SKM-1 (cell line): ENCODE measurements at regions not wholly inside any gene's neighbourhood (a gene's known extent, or its start where the extent isn't known, plus 50 kb on each side); places are given as distances from the start of the nearest gene placed in this dataset.
"Not testable (repeated sequence)": the region's sequence is repeated elsewhere in the genome, so short reads cannot be mapped to it uniquely, and the experiment has no call there.

Experiments used
- DNase-seq: peaks from one replicate; lab custom pipeline; 2025; ENCODE audit not compliant: unreplicated experiment; lab: John Stamatoyannopoulos, UW

DNA sequence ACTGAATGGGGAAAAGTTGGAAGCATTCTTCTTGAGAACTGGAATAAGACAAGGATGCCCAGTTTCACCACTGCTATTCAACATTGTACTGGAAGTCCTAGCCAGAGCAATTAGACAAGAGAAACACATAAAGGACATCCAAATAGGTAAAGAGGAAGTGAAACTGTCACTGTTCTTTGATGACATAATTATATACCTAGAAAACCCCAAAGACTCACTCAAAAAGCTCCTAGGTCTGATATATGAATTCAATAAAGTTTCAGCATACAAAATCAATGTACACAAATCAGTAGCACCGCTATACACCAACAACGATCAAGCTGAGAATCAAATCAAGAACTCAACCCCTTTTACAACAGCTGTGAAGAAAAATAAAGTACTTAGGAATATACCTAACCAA, 157.3 kb upstream of the DDHD1 start:
- no peak for DNase-seq

DNA sequence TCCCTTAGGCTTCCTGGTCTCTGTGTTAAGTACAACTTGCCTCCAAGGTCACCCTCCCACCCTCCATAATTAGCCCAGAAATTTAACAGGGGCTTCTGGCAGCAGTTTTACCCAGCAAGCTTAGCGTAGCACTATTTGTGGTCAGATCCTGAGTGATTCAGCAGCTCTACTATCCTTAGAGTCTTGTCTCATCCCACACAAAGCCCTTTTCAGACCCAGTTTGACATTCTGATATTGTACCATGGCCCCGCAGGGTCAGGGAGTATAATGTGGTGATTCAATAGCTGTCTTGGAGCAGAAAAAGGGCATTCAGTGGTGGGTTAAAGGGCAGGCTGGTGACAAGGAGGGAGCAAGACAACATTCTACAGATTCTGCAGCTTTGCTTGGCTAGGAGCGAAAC, 153.8 kb upstream of the DDHD1 start:
- no peak for DNase-seq

DNA sequence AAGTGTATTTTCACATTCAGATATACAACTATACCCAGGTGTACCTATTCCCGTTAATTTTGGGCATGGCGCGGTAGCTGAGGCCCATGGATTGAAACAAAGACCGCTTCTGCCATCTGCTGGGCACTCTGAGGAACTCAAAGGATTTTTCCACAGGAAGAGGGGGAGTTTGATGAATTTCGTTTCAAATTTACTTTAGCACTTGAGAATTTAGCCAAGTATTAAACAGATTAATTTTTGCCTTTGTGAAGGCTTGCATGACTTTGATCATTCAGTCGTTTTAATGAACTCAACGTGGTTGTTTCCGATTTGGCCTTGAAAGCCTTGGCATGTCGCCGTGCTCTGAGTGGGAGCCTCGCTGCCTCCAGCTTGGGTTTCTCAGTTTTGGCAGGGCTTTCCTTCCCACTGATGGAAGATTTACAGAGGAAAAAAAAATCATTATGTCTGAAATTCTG, 153.2 kb upstream of the DDHD1 start:
- peak; percentile 4 for DNase-seq

DNA sequence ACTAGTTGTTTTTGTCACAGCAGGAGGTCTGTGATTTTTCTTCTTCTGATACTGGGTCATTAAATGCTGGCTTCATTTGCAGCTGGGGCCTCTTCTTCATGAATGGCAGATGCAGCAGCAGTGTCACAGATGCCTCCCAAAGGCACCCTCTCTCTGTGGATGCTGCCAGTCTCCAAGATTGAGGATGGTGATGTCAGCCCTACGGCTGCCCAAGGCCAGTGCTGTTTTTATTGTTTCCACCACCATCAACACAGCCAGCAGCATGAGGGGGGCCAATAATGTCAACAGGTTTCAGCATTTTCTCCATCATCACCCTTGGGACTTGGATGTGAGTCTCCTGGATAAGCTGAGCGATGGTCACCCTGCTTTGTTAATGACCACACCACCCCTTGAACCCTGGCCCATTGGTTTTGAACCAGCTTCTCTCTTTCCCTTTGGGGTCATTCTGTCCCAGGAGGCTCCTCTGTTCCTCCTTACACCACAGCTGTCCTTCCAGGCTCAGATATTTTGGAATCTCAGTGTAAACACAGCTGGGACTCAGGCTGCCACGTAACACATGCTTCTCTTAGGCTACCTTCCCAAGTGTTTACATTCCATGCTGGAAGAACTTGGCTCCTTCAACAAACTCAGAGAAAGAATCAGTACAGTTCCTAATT, 151.7 kb upstream of the DDHD1 start:
- DNase-seq: no peak

DNA sequence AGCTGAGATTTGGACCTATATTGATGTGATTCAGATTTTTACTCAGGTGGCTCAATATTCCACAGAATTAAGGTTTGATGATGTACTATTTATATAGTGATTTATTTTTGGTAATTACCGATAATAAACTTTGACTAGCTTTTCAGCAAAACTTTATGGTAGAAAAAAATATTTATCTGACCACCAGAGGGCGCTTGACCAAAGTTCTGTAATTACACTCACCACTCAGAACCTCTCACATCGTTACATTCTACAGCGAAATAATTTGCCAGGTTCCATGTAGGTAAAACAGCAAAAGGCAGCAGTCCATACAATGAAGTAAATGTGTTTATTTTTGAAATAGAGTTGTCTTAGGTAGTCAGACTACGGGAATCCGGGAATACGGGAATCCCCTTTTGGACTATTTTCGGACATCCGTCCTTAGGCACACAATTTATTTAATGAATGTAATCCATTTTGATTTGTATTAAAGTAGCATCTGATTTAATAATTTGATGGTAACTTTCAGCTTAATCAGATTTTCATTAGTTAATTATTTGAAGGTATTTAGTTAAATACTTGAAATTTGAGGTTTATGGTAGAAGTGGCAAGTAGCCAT, 143.0 kb upstream of the DDHD1 start:
- DNase-seq: no peak

DNA sequence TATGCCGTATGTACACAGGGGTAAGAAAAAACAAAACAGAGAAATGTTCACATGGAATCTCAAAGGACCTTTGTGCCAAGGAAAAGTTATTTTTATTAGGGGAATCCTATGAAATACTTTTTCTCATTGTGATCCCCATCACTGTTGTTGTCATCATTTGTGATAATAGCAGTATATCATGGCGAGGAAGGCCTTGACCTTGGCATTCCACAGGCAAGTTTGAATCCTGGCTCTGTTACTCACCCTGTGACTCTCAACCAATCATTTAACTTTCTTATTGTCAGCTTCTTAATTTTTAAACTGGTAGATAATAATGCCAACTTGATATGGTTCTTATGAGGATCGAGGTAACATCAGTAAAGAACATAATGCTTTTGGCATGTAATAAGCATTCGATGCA, 142.2 kb upstream of the DDHD1 start:
- no peak for DNase-seq

DNA sequence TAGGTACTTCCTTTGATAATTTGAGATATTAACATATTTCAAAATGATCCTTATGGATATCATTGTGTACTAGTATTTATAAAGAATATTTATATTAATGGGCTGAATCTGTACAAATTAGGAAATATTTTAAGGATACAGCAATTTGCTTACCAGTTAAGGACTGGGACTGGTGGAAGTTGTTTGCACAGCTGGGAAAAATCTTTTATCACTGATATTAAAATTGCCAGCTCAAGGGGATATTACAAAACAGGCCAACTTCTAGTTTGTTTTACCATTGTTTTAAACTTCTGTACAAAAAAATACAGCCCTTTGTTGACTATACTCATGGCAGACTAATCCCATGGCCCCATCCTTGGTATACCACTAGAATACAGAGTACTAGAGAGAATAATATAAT, 133.2 kb upstream of the DDHD1 start:
- no peak for DNase-seq

DNA sequence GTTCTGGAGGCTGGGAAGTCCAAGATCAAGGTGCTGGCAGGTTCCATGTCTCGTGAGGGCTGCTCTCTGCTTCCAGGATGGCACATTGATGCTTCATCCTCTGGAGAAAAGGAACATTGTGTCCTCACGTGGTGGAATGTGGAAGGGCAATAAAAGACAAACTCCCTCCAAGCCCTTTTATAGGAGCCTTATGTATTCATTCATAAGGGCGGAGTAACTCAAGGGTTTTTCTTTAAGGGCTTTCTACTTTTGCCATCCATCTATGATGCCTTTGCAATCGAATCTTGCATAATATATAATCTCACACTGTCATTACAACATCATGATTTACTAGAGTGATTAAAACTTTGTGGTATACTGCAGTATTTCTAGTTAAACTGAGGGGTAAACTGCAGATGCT, 132.7 kb upstream of the DDHD1 start:
- DNase-seq: no peak

DNA sequence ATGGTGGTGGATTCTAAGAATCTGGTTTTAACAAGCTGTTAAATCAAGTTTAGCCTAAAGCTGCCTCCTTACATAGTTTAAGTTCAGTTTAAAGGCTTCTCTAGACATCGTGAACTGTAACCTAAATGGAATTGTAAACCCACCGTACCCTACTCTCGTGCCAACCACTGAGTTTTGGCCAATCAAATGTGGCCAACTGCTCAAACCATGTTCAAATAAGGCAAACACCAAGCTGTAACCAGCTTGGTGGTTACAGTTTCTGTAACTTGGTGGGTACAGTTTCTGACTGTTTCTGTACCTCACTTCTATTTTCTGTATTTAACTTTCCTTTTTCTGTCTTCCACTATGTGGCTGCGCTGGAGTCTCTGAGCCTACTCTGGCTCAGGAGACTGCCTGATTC, 131.9 kb upstream of the DDHD1 start:
- no peak for DNase-seq

DNA sequence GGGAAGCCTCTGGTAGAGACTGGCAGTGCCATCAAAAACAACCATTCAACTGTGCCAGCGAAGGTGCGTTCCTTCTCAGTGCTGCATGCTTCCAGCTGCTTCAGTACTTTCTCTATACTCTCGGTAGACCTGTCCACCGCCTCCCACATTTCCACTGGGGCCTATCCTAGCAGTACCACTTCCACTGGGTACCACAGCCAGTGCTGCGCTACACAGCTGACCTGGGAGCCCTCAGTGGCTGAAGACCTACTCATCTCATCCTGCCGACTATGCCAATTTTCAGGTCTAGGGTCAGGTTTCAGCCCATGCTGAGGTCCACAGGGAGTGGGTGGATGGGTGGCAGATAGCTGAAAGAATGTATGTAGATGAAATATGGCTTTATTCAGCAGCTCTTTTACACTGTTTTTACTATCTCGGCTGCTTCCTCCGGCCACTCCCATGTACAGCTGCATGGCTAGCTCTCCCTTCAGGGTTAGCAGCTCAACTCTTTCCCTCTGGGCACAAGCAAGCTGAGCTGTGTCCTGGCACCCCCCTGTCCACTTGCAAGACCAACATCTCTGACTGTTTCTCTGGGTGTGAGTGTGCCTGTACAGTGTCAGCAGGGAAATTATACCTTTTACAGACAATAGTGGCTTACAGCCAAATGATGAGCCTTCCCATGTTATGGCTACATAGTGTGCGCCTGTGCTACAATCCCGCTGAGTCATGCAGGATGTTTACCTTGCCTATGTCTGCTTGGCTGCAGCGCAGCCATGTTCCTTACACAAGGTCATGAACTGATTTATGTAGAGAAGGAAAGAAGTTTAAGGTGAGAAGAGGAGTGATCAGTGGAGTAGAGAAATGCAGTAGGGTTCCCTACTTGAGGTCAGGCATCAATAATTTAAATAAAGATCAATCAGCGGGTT, 125.7 kb upstream of the DDHD1 start:
- no peak for DNase-seq

DNA sequence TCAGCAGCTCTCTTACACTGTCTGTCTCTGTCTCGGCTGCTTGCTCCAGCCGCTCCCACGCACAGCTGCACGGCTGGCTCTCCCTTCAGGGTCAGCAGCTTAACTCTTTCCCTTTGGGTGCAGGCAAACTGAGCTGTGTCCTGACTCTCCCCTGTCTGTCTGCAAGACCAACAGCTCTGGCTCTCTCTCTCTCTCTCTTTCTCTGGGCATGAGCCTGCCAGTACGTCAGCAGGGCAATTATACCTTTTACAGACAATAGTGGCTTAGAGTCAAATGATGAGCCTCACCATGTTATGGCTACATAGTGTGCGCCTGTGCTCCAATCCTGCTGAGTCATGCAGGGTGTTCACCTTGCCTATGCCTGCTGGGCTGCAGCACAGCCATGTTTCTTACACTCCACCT, 120.5 kb upstream of the DDHD1 start:
- no peak for DNase-seq

DNA sequence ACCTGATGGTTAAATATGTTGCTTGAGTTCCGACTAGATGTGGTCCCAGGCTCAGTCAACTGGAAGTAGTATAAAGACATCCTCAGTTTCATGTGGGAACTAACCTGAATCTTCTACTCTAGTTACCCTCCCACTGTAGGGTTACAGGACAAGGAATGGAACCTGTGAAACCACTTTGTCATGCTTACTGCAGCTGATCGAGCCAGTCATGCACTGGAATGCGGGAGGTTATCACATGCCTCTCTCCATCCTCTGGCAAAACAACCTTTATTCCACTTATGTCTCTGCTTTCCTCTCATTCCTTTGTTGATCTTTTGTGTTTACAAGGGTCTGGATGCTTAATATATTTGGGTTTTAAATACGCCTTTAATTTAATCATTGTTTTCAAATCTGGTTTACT, 111.9 kb upstream of the DDHD1 start:
- DNase-seq: no peak

DNA sequence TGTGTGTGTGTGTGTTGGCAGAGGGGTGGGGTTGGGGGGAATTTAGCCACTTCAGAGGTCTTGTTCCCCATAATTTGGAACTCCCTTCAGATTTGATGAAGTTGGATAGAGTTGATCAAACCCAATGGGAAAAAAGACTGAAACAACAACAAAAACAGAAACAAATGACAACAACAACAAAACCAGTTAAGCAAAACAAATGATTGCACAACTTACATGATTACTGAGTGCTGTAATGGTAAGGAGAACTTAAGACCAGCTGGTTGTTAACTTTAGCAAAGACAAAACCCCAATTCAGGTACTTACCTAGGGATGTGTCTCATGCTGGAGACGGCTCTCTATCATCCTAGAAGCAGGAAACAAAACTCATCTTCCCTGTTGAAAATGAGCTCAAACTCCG, 107.8 kb upstream of the DDHD1 start:
- no peak for DNase-seq

DNA sequence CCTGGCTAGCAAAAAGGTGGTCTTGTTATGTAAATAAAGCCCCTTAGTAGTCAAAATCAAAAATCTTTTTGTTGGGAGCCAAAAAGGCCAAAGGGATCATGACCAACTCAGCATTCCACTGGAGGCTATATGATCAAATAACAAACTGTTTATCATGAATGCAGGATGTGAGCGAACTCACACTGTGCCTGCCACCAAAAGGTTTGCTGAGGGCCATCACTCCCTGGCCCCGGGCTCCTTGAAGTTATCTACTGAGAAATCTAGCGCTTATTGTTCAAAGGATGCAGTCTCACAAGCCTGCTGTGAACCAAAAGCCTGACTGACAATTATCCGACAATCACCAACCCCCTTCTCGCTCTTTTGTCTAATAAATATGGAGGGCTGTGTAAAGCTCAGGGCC, 107.2 kb upstream of the DDHD1 start:
- no peak for DNase-seq

DNA sequence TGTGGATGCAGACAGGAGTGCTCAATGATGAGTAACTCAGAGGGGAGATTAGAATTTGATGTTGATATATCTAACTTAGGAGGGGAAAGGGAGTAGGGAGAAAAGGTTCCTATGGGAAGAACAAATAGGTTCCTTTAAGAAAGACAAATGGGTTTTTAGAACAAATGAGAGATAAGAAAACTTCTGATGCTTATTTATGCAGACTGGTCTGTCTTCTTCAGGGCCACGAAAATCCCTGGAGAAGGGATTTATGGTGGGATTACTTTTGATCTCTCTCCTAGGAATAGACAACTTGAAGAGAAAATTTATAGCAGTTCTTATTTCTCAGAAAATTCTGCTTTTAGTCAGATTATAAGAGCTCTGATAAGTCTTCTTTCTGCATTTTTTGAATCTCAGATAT, 99.0 kb upstream of the DDHD1 start:
- DNase-seq: no peak

DNA sequence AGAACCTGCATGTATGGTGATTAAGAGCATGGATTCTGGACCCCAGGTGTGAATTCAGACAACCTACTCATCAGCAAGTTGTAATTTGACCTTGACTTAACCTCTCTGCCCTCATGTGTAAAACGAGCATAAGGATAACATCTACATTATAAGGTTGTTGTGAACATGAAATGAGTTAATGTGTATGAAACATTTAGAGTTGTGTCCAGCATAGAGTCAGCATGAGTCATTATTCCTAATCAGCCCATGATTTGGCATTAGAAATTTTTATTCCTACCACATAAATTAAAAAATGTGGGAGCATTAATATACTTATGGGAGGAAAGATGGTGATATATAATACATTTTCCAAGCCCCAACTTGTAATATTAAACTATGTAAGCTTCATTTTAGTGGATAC, 95.9 kb upstream of the DDHD1 start:
- no peak for DNase-seq

DNA sequence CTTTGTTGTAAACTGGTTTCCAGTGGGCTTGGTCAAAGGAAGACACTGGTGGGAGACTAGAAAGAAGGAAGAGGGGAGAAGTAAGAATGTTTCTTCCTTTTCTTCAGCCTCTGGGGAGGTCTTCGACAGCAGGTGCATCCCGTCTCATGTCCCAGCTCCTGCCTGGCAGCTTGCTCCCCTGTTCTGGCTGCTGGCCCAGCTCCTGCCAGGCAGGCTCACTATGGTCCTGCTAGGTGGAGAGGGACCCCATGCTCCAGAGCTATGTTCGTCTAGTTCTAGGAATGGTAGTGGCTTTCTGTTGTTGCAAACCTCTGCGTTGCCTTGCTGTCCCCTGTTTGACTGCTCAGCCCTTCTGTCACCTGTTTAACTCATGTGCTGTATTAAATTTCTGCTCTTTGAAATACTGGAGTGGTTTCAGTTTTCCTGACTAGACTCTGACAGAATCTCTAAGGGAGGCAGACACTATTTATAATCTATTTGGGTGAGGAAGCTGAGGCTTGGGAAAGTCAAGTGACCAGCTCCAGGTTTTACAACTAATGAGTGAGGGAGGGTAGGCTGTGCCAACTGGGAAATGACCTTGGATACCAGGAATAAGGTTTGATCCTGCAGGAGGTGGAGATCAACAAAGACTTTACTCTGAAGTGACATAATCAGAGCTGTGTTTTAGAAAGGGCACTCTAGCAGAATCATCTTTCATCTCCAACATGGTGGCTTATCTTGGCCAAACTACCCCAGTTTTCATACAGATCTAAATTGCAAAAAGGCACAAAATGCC, 94.7 kb upstream of the DDHD1 start:
- DNase-seq: no peak

DNA sequence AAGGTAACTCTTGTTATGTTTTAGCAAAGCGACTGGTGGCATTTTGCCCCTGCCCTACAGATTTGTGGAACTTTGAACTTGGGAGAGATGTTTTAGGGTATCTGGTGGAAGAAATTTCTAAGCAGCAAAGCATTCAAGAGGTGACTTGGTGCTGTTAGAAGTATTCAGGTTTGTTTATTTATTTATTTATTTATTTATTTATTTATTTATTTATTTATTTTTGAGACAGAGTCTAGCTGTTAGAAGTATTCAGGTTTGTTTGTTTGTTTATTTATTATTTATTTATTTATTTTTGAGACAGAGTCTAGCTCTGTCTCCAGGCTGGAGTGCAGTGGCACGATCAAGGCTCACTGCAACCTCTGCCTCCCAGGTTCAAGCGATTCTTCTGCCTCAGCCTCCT, 89.8 kb upstream of the DDHD1 start:
- not testable (repeated sequence) for DNase-seq

DNA sequence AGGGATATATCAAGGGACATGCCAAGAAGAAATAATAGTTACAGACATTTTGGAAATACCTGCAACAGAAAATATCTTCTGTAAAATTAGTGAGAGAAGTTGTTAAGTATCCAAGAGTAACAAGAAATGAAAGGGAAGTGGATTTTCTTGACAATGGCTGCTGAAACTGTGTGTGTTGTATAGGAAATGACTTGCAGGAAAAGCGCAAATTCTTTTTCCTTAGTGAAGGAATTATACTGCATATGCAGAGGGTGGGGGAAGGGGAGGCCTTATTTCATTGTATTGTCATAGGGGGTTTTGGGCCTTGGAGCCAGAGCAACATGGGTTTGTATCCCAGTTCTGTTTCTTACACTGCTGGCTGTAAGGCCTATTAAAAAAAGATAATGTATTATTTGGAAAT, 84.4 kb upstream of the DDHD1 start:
- DNase-seq: no peak

DNA sequence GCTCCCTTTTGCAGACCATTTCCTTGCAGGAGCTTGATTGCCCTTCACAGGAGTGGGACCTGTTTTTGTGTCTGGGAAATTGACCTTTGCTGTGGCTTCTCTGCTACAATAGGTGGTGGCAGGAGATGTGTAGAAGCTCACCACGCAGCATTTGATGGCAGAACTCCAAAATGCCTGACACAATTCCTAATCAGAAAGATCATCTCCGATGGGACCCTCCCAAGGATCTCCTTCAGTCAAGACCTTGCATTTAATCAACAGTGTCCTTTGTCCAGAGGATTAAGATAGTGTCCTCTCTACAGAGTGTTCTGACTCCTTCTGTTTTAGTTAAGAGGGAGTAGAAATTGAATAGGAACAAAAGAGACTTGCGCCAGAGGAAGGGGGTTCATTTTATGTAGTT, 83.6 kb upstream of the DDHD1 start:
- DNase-seq: no peak

DNA sequence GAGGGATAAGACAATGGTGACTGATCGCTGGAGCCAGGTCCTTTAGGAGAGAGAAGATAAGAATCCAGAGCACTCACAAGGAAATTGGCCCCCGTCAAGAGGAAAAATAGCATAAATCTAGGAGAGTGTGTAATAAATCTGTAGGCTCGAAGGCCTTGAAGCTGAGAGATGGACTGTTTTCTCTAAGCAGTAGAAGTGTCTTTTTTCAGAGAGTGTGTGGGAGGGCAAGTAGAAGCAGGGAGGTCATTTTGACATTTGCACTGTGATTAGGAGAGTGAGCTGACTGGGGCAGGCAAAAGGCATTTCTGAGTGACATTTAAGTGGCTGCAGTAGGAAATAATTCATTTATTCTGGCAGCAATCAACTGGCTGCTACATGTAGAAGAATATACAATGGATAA, 78.0 kb upstream of the DDHD1 start:
- DNase-seq: no peak
